ENCODE measurements at regions not wholly inside any gene's neighbourhood (a gene's known extent, or its start where the extent isn't known, plus 50 kb on each side); places are given as distances from the start of the nearest gene placed in this dataset.

DNA sequence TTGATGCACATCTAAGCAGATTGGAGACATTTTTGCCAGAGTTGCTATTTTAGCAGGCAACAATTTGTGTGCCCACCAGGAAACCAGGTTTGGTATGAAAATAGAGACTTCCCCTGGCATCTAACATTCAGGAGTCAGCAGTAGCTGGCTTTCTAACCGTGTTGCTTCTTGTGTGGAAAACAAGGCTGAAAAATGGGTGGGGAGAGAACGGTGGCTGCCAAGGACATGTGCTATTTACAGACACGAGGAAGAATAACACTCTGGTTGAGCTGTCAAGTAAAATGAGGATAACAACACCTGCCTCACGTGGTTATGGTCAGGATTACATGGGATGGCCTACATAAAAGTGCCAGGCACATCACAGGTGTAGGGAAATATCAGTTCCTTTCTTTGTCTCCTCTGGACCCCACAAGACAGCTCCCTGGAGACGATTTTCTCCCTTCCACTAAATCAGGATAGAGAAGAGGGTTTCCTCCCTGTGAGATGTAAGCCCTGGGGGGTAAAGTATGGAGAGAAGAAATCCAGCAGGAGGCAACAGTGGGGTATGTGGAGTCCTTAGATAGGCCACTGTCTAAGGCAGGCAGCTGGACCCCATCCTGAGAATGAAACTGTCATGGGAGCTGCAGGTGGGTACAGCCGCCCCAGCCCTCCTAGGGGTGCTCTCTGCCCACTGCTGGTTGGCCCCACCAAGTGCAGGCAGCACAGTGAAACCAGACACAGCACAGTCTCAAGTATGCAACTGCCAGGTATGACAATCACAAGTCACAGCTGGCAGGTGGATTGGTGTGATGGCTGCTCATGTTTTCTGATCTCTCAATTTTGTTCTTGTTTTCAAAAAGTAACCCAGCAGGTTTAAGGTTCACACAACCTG lies 80.3 kb downstream of the TENT5C start:
- TF ChIP-seq, protein P1, sequence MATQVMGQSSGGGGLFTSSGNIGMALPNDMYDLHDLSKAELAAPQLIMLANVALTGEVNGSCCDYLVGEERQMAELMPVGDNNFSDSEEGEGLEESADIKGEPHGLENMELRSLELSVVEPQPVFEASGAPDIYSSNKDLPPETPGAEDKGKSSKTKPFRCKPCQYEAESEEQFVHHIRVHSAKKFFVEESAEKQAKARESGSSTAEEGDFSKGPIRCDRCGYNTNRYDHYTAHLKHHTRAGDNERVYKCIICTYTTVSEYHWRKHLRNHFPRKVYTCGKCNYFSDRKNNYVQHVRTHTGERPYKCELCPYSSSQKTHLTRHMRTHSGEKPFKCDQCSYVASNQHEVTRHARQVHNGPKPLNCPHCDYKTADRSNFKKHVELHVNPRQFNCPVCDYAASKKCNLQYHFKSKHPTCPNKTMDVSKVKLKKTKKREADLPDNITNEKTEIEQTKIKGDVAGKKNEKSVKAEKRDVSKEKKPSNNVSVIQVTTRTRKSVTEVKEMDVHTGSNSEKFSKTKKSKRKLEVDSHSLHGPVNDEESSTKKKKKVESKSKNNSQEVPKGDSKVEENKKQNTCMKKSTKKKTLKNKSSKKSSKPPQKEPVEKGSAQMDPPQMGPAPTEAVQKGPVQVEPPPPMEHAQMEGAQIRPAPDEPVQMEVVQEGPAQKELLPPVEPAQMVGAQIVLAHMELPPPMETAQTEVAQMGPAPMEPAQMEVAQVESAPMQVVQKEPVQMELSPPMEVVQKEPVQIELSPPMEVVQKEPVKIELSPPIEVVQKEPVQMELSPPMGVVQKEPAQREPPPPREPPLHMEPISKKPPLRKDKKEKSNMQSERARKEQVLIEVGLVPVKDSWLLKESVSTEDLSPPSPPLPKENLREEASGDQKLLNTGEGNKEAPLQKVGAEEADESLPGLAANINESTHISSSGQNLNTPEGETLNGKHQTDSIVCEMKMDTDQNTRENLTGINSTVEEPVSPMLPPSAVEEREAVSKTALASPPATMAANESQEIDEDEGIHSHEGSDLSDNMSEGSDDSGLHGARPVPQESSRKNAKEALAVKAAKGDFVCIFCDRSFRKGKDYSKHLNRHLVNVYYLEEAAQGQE (IDR thresholded peaks at IDR 0.05; ENCODE audit: insufficient replicate concordance, low read depth) = no peak
- TF ChIP-seq, protein P2, sequence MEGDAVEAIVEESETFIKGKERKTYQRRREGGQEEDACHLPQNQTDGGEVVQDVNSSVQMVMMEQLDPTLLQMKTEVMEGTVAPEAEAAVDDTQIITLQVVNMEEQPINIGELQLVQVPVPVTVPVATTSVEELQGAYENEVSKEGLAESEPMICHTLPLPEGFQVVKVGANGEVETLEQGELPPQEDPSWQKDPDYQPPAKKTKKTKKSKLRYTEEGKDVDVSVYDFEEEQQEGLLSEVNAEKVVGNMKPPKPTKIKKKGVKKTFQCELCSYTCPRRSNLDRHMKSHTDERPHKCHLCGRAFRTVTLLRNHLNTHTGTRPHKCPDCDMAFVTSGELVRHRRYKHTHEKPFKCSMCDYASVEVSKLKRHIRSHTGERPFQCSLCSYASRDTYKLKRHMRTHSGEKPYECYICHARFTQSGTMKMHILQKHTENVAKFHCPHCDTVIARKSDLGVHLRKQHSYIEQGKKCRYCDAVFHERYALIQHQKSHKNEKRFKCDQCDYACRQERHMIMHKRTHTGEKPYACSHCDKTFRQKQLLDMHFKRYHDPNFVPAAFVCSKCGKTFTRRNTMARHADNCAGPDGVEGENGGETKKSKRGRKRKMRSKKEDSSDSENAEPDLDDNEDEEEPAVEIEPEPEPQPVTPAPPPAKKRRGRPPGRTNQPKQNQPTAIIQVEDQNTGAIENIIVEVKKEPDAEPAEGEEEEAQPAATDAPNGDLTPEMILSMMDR (IDR thresholded peaks at IDR 0.05; ENCODE audit: insufficient read depth, low read length) = no peak

Data from HL-60 (cell line).